ENCODE measurements at regions not wholly inside any gene's neighbourhood (a gene's known extent, or its start where the extent isn't known, plus 50 kb on each side); places are given as distances from the start of the nearest gene placed in this dataset.

DNA sequence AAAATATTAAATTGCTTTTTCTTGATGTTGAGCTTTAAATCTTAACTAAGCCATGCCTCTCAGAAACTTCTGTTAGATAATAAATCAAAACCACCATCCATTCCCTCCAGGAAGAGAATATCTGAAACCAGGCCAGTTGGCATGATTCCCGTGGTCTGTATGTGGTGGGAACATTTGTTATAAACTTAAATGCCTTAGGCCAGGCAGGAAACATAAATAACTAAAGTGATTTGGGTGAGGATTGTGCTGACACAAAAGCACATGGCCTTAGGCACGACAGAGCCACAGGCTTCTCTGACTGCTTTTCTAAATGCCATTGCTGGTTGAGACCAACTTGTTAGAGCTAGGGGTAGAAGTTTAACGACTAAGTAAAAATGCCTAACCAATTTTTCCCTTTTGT is 255.9 kb downstream of the GABRG2 start:
- TF ChIP-seq CTCF (conservative IDR thresholded peaks at IDR 0.05): no peak
- H3K27ac ChIP-seq: 0 out of 2 replicates have a peak overlapping the region, but pooled peaks have one; percentile 5

DNA sequence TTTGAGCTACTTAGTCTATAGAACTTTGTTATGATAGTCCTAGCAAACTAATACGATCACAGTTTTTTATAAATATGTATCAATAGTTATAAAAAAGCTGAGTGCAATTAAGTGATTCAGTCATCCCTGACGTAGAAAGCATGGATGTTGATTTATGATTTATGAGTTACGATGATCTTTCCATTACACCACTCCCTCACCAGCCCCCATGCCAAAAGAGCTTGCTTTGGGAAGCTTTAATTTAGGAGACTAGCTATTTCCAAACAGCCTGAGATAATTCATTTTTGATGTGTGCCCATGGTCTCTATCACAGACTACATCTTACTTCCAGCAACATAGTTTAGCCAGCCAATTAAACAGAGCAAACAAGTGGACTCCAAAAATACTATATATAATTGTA is 256.8 kb downstream of the GABRG2 start:
- no peak for TF ChIP-seq CTCF (conservative IDR thresholded peaks at IDR 0.05)
- H3K27ac ChIP-seq: no peak overlapping the region

GRCh38 chr5:162325143-162325727 is 257.7 kb downstream of the GABRG2 start:
- TF ChIP-seq CTCF (conservative IDR thresholded peaks at IDR 0.05): no peak
- no peak overlapping the region for H3K27ac ChIP-seq

DNA sequence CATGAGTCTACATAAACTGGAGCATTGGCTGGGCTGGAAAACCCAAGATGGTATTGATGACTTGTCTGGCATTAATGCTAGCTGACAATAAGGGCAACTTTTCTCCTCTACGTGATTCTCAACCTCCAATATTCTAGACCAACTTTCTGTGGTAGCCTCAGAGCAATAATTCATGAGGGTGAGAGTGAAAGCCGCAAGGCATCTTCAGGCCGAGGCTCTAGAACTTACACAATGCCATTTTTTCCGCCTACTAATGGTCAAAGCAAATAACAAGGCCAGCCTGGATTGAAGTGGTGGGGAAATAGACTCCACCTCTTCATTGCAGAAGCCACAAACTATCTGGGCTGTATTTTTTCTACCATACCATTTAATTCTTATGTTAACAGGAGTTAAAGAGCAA is 267.4 kb downstream of the GABRG2 start:
- no peak overlapping the region for H3K27ac ChIP-seq
- no peak for TF ChIP-seq CTCF (conservative IDR thresholded peaks at IDR 0.05)

GRCh38 chr5:162360373-162360931 is 292.9 kb downstream of the GABRG2 start:
- TF ChIP-seq CTCF (conservative IDR thresholded peaks at IDR 0.05): no peak
- H3K27ac ChIP-seq: no peak overlapping the region

GRCh38 chr5:162372256-162372655 is 304.7 kb downstream of the GABRG2 start:
- no peak for TF ChIP-seq CTCF (conservative IDR thresholded peaks at IDR 0.05)
- no peak overlapping the region for H3K27ac ChIP-seq

DNA sequence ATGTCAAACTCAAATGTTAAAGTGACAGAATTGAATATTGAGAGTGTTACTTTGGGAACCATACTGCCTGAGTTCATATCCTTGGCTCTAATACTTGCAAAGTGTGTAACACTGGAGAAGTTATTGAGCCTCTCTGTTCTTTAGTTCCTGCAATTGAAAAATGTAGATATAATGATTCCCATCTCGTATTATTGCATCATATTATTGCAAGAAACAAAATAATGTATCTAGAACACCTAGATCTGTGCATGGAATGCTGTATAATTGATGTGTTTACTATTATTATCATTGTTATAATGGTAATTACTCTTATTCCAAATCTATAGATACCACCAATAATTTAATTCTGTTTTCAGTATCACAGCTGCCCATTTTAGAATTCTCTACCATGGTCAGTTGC is 310.3 kb downstream of the GABRG2 start:
- TF ChIP-seq CTCF (conservative IDR thresholded peaks at IDR 0.05): no peak
- no peak overlapping the region for H3K27ac ChIP-seq

All from VCaP (cell line).